A673 (cell line): ENCODE measurements at regions not wholly inside any gene's neighbourhood (a gene's known extent, or its start where the extent isn't known, plus 50 kb on each side); places are given as distances from the start of the nearest gene placed in this dataset.

Experiments
- BruUV-seq: library from RNA; stranded (reverse); fragments of 400-500 nt; replicated peaks from 2 replicates; lab custom pipeline; 2021; lab: Mats Ljungman, UMichigan
- CTCF ChIA-PET: fragments of 300-600 bp; sonication (Branson Sonifier 250); formaldehyde crosslinking; loops from one replicate; lab custom pipeline; 2022; ENCODE audit warnings: antibody characterized with exemption; lab: Charles Lee
- POLR2A ChIA-PET: fragments of 300-600 bp; sonication (Branson Sonifier 250); formaldehyde crosslinking; loops from one replicate; lab custom pipeline; 2022; ENCODE audit warnings: antibody characterized with exemption; ENCODE audit not compliant: low non-redundant PET; lab: Charles Lee
- DNase-seq: peaks from one replicate; pipeline ENCODE4 v3.0.0-alpha.2; 2015; ENCODE audit warnings: low spot score
- H3K27ac ChIP-seq: fragments of 200-600 bp; sonication (generic); 2 replicates; pipeline ENCODE4 v1.5.1; 2016; ENCODE audit warnings: mixed run types, low read depth, mild to moderate bottlenecking, mixed read lengths, antibody characterized with exemption, low read length; ENCODE audit not compliant: poor library complexity, severe bottlenecking
- H3K27me3 ChIP-seq: fragments of 200-600 bp; sonication (generic); replicated peaks from 2 replicates; pipeline ENCODE4 v1.6.1; 2017; ENCODE audit warnings: mixed run types, low read depth, mild to moderate bottlenecking, mixed read lengths, antibody characterized with exemption, low read length; ENCODE audit not compliant: insufficient read depth, poor library complexity
- H3K36me3 ChIP-seq: fragments of 200-600 bp; sonication (generic); 2 replicates; pipeline ENCODE4 v1.6.1; 2016; ENCODE audit warnings: mixed run types, mild to moderate bottlenecking, mixed read lengths, antibody characterized with exemption, low read length; ENCODE audit not compliant: insufficient read depth, poor library complexity, severe bottlenecking
- H3K4me1 ChIP-seq: fragments of 200-600 bp; sonication (generic); 2 replicates; pipeline ENCODE4 v1.6.1; 2017; ENCODE audit warnings: mixed run types, mild to moderate bottlenecking, mixed read lengths, antibody characterized with exemption, low read length; ENCODE audit not compliant: insufficient read depth, poor library complexity, severe bottlenecking
- H3K4me3 ChIP-seq: fragments of 200-600 bp; sonication (generic); 2 replicates; pipeline ENCODE4 v1.5.1; 2016; ENCODE audit warnings: low read depth, mixed run types, mild to moderate bottlenecking, mixed read lengths, low read length; ENCODE audit not compliant: poor library complexity, severe bottlenecking
- H3K9me3 ChIP-seq: fragments of 200-600 bp; sonication (generic); 2 replicates; pipeline ENCODE4 v1.6.1; 2016; ENCODE audit warnings: mixed run types, low read depth, mild to moderate bottlenecking, mixed read lengths, antibody characterized with exemption, low read length; ENCODE audit not compliant: poor library complexity, severe bottlenecking
- CTCF ChIP-seq: fragments of 300-800, 200-600 bp; sonication (generic); conservative IDR thresholded peaks from 2 replicates; pipeline ENCODE4 v1.5.1; 2017; ENCODE audit warnings: low read depth, mild to moderate bottlenecking, antibody characterized with exemption, low read length, moderate library complexity, mixed read lengths
- EZH2 ChIP-seq: fragments of 200-600 bp; sonication (generic); IDR thresholded peaks from 2 replicates; pipeline ENCODE4 v1.6.1; 2017; ENCODE audit warnings: borderline replicate concordance, low read depth, mild to moderate bottlenecking, mixed read lengths, antibody characterized with exemption, low read length; ENCODE audit not compliant: poor library complexity, severe bottlenecking
- intact Hi-C: fragments of 100-400 bp; cut with micrococcal nuclease; formaldehyde crosslinking; loops from one replicate; pipeline ENCODE4 v1.10.0; 2022; ENCODE audit not compliant: unreplicated experiment

DNA sequence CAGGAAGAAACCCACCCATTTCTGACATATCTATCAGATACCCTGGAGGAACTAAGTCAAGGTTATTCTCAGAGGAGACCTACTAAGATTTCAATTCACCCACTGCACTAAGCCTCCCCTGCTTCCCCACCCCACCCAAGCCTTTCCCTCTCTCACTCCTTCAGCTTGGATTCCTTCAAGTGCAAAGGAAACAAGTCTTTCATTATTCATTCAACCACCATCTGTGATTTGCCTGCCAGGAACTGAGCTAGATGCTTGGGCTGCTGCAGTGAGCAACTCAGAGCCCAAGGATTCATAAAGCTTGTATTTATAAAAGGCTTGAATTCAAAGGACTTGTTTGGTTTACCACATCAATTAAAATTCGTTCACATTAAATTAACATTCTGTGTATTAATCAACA, 161.3 kb downstream of the GXYLT1 start:
- no TSS peak for BruUV-seq
- CTCF ChIA-PET, result interaction anchor here (0.6 kb wide), 1 partner anchor 1825 kb away, joined by 4 read pairs; no protein-coding TSS in a partner anchor

DNA sequence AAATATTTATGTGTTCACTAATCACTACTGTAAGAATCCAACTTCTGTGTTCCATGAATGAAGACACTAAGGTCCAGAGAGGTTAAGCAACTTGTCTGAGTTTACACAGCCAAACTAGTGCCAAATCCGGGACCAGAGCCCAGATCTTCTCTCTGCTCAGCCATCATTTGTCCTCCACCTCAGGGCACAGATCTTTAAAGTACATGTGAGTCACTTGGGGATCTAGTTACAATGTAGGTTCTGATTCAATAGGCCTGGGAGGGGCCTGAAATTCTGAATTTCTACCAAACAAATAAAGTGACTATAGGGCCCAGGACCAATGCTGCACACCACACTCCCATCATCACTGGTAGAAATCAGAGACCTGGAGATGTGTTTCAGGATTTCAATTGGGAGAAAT, 162.9 kb downstream of the GXYLT1 start:
- ChIA-PET CTCF (no interaction called here), POLR2A (no interaction called here)
- intact Hi-C loops, result no loop called here
- TF ChIP-seq CTCF (no peak), EZH2 (no peak)
- no TSS peak for BruUV-seq
- no peak overlapping the region for H3K4me3 ChIP-seq
- no peaks in the 10 kb centered on the region for H3K9me3 ChIP-seq
- H3K27ac ChIP-seq, result no peak overlapping the region
- DNase-seq, result peak; percentile 26
- H3K36me3 ChIP-seq, result no peaks in the 10 kb centered on the region
- no peaks in the 10 kb centered on the region for H3K27me3 ChIP-seq
- peaks cover 47% of the 10 kb centered on the region for H3K4me1 ChIP-seq

More for the DNA sequence above, 161.3 kb downstream of the GXYLT1 start:
- DNase-seq, result peak; percentile 24
- POLR2A ChIA-PET, result no interaction called here
- TF ChIP-seq EZH2 (no peak), CTCF (no peak)
- intact Hi-C loops, result no loop called here
- Histone ChIP-seq H3K36me3 (no peaks in the 10 kb centered on the region), H3K4me3 (no peak overlapping the region), H3K27me3 (no peaks in the 10 kb centered on the region), H3K9me3 (no peaks in the 10 kb centered on the region), H3K4me1 (peaks cover 47% of the 10 kb centered on the region), H3K27ac (no peak overlapping the region)

DNA sequence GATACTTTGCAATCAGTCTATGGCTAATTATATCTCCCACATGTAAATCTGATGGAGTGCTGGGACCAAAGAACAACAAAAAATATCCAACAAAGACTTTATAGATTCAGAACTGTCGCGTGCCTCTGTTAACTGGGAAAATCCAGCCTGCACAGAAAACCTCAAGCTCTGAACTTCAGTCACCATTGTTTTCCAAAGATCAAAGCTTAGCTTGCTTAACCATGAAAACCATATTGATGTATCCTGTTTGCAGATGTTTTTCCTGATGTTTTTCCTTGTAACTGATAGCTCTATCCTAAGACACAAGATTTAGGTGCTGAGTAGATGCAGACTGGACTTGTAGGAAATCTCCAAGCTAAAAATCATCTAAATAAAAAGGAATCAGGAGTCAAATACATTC, 163.7 kb downstream of the GXYLT1 start:
- no peak overlapping the region for H3K4me3 ChIP-seq
- ChIA-PET POLR2A (no interaction called here), CTCF (no interaction called here)
- H3K9me3 ChIP-seq, result no peaks in the 10 kb centered on the region
- no peak overlapping the region for H3K27ac ChIP-seq
- no TSS peak for BruUV-seq
- no peaks in the 10 kb centered on the region for H3K36me3 ChIP-seq
- intact Hi-C loops, result no loop called here
- H3K27me3 ChIP-seq, result no peaks in the 10 kb centered on the region
- peaks cover 47% of the 10 kb centered on the region for H3K4me1 ChIP-seq
- no peak for DNase-seq
- TF ChIP-seq EZH2 (no peak), CTCF (no peak)
